BJ (cell line): ENCODE measurements at regions not wholly inside any gene's neighbourhood (a gene's known extent, or its start where the extent isn't known, plus 50 kb on each side); places are given as distances from the start of the nearest gene placed in this dataset.

ENCODE experiments used
- CTCF ChIA-PET: fragments of 350-600 bp; formaldehyde crosslinking; extraction: SDS; loops from one replicate; lab custom pipeline; 2021; ENCODE audit warnings: antibody characterized with exemption, inconsistent platforms; lab: Yijun Ruan, JAX
- POLR2A ChIA-PET: fragments of 300-600 bp; sonication (Branson Sonifier 250); formaldehyde crosslinking; extraction: SDS; loops from one replicate; lab custom pipeline; 2021; ENCODE audit warnings: antibody characterized with exemption; lab: Charles Lee
- DNase-seq: peaks from one replicate; pipeline ENCODE4 v3.0.0-alpha.2; 2011; ENCODE audit warnings: low read depth
- H3K27me3 ChIP-seq: 2 replicates; pipeline ENCODE4 v1.6.0; 2011; ENCODE audit warnings: low read length; ENCODE audit not compliant: control insufficient read depth, insufficient read depth
- H3K36me3 ChIP-seq: 2 replicates; pipeline ENCODE4 v1.5.1; 2011; ENCODE audit warnings: low read length; ENCODE audit not compliant: control insufficient read depth, insufficient read depth
- H3K4me3 ChIP-seq: 2 replicates; pipeline ENCODE4 v1.5.1; 2011; ENCODE audit warnings: low read depth, mild to moderate bottlenecking, control low read depth, low read length
- TF ChIP-seq, protein P1 (sequence below): IDR thresholded peaks from 2 replicates; pipeline ENCODE4 v1.5.1; 2011; ENCODE audit warnings: low read depth, mild to moderate bottlenecking, control low read depth, inconsistent platforms, low read length, moderate library complexity; ENCODE audit not compliant: insufficient read depth

DNA sequence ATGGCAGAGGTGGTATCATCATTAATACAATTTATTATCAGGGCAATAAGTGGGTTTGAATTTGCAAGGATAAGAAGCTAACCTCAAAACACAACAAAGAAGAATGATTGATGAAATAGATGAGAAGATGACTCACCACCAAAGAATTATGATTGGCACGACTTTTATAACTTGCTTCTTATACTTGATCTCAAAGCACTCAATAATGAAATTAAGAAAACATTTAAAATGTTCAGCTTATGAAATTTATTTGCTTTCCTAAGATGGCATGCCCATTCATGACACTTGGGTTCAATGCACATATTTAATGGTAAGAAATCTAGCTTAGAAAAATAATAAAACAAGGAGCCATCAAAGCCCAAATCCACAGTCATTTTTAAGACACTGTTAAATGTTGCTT lies 477.5 kb downstream of the GJA1 start:
- TF ChIP-seq, protein P1, sequence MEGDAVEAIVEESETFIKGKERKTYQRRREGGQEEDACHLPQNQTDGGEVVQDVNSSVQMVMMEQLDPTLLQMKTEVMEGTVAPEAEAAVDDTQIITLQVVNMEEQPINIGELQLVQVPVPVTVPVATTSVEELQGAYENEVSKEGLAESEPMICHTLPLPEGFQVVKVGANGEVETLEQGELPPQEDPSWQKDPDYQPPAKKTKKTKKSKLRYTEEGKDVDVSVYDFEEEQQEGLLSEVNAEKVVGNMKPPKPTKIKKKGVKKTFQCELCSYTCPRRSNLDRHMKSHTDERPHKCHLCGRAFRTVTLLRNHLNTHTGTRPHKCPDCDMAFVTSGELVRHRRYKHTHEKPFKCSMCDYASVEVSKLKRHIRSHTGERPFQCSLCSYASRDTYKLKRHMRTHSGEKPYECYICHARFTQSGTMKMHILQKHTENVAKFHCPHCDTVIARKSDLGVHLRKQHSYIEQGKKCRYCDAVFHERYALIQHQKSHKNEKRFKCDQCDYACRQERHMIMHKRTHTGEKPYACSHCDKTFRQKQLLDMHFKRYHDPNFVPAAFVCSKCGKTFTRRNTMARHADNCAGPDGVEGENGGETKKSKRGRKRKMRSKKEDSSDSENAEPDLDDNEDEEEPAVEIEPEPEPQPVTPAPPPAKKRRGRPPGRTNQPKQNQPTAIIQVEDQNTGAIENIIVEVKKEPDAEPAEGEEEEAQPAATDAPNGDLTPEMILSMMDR: no peak
- POLR2A ChIA-PET: no interaction called here
- CTCF ChIA-PET: no interaction called here
- Histone ChIP-seq H3K4me3 (no peak overlapping the region), H3K36me3 (no peaks in the 10 kb centered on the region), H3K27me3 (no peaks in the 10 kb centered on the region)
- DNase-seq: no peak

DNA sequence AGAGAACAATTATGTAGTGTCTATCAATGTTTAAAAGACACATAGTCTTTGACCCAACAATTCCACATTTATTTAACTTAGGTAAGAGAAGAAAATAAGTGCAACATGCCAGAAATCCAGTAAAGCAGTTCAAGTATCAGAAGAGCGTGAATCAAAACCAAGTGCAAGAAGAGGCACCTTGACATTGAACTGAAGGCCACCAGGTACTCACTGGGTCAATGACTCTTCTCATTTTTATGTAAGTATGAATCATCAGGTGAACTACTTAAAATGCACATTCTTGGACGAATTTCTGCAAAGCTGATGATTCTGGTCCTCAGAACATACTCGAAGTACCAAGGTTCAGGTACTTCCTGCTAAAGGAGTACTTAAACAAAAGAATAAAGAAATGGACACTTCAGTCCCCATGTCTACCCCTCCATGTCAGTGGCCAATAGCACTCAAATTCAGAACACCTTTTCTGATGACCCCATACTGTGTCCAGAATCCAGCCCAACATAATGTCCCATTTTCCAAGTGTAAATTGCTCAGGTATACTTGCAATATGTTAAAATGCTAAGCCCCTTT lies 481.9 kb downstream of the GJA1 start:
- CTCF ChIA-PET: interaction anchor here (1.1 kb wide), 1 partner anchor 13 kb away, joined by 4 read pairs; no protein-coding TSS in a partner anchor
- no peak for DNase-seq
- Histone ChIP-seq H3K27me3 (no peaks in the 10 kb centered on the region), H3K4me3 (no peak overlapping the region), H3K36me3 (no peaks in the 10 kb centered on the region)
- TF ChIP-seq, protein P1: no peak
- POLR2A ChIA-PET: no interaction called here

DNA sequence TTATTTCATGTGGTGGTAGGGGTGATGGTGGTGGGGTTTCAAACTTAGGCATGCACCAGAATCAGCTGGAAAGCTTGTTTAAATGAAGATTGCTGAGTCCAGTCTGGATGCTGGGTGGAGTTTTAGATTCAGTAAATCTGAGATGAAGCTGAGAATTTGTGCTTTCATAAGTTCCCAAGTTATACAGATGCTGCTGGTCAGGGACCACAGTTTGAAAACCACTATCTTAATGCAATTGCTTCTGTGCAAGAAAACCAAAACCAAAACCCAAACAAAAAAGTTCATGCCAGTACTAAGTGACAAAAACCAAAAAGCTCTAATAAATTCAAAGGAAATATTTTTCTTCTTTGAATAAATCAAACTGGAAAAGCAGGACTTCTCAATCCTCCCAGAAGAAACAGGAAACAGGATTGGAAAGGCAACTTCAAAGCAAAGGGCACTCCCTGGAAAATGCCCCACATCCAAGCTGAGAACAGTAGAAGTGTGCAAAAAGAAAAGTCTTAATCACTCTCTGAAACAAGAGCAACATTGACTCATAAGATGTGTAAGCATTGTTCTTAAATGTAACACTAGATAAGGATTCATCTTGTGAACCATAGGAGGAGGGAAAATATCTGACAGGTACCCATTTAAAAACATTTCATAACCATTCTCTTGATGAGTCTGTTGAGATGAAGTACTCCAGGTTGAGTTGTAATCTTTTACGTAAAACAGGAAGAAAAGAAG lies 481.5 kb upstream of the HSF2 start:
- no peaks in the 10 kb centered on the region for H3K27me3 ChIP-seq
- CTCF ChIA-PET: interaction anchor here (0.7 to 1.1 kb wide), 2 partner anchors 13 to 267 kb away, joined by 3 to 4 read pairs; no protein-coding TSS in a partner anchor
- H3K4me3 ChIP-seq: no peak overlapping the region
- no peak for DNase-seq
- no peaks in the 10 kb centered on the region for H3K36me3 ChIP-seq
- POLR2A ChIA-PET: no interaction called here
- TF ChIP-seq, protein P1: no peak

DNA sequence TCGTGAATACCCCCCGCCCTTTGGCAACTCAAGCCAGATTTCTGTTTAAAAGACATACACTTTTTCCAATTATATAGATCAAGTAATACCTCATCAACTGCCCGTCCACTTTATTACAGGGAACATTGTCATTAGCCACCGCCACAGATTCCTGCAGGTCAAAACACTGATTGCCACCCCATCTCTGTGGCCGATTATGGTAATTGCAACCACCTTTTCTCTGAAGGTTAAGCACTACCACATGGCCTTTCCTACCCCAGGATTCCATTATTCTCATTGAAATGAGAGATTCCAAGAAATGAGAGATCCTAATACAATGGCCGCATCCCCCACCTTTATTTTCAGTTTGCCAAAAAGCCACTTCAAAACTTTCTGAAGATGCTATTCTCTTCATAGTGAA lies 478.8 kb upstream of the HSF2 start:
- Histone ChIP-seq H3K36me3 (no peaks in the 10 kb centered on the region), H3K27me3 (no peaks in the 10 kb centered on the region), H3K4me3 (no peak overlapping the region)
- DNase-seq: no peak
- TF ChIP-seq, protein P1: no peak
- POLR2A ChIA-PET: no interaction called here
- CTCF ChIA-PET: interaction anchor here (1.6 kb wide), 1 partner anchor 11 kb away, joined by 3 read pairs; no protein-coding TSS in a partner anchor

DNA sequence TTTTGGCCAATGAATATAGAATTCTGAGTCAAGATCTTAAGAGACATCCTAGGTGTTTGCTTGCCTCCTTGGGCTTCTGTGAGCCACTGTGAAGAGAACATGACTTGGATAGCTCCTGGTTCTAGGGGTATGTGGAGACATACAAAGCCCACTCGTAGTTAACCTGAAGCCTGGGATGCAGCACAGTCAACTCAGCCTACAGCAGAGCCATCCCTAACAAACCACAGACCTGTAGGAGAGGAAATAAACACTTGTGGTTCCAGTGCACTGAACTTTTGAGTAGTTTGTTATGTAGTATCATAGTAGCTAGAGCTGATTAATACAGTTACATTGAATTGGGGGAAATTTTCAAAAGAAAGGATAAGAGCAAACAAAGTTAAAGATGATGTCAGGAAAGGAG lies 474.4 kb upstream of the HSF2 start:
- H3K36me3 ChIP-seq: no peaks in the 10 kb centered on the region
- no peak for DNase-seq
- ChIA-PET CTCF (no interaction called here), POLR2A (no interaction called here)
- TF ChIP-seq, protein P1: no peak
- H3K4me3 ChIP-seq: no peak overlapping the region
- no peaks in the 10 kb centered on the region for H3K27me3 ChIP-seq
